ENCODE measurements at regions not wholly inside any gene's neighbourhood (a gene's known extent, or its start where the extent isn't known, plus 50 kb on each side); places are given as distances from the start of the nearest gene placed in this dataset.

GRCh38 chr15:101542306-101543025 lies 53.0 kb upstream of the PCSK6 start:
- Histone ChIP-seq H2AFZ (ENCODE audit: insufficient read depth, low read length, poor library complexity) (no peak overlapping the region), H3K4ac (ENCODE audit: low read depth, low read length) (no peak overlapping the region), H3K79me1 (ENCODE audit: low read length) (no peaks in the 10 kb centered on the region), H3K4me1 (ENCODE audit: control insufficient read depth in 1 of 2, insufficient read depth in 2 of 2, low read length in 2 of 2) (no peaks in the 10 kb centered on the region), H3K79me2 (ENCODE audit: control insufficient read depth, insufficient read depth, low read length, poor library complexity) (no peaks in the 10 kb centered on the region), H4K12ac (ENCODE audit: low read depth, low read length) (no peak overlapping the region), H3K14ac (ENCODE audit: low read length) (no peak overlapping the region), H3K18ac (ENCODE audit: low read length) (no peak overlapping the region), H3K4me3 (ENCODE audit: low read depth, low read length) (no peak overlapping the region), H3K9me3 (ENCODE audit: insufficient read depth, low read depth, low read length) (peaks cover 3% of the 10 kb centered on the region), H3K27me3 (ENCODE audit: insufficient read depth, low read length) (no peaks in the 10 kb centered on the region), H2BK12ac (ENCODE audit: low read length) (no peak overlapping the region), H3K27ac (ENCODE audit: low read depth, low read length) (no peak overlapping the region), H4K91ac (ENCODE audit: low read depth, low read length) (no peak overlapping the region), H4K8ac (ENCODE audit: low read depth, low read length) (no peak overlapping the region), H3K36me3 (ENCODE audit: control insufficient read depth in 1 of 2, insufficient read depth in 2 of 2, low read length in 2 of 2) (no peaks in the 10 kb centered on the region), H2AK5ac (ENCODE audit: low read length) (no peak overlapping the region), H2BK5ac (ENCODE audit: low read depth, low read length, poor library complexity) (no peak overlapping the region), H3K4me2 (ENCODE audit: low read length) (no peak overlapping the region), H2BK120ac (ENCODE audit: insufficient read depth, low read length, poor library complexity) (no peak overlapping the region), H3K23ac (ENCODE audit: low read length) (no peak overlapping the region), H3K9ac (ENCODE audit: low read length) (no peak overlapping the region)
- no CpG with 5 or more reads among the region's 17 CpGs for WGBS (ENCODE audit: extremely low coverage, insufficient coverage, insufficient read length)
- no peak for DNase-seq

GRCh38 chr15:101541501-101542292 lies 52.2 kb upstream of the PCSK6 start:
- peaks cover 3 to 4% of the 10 kb centered on the region in 2 experiments for H3K4me1 ChIP-seq (ENCODE audit: control insufficient read depth in 1 of 2, insufficient read depth in 2 of 2, low read length in 2 of 2)
- no peak overlapping the region for H2AFZ ChIP-seq (ENCODE audit: insufficient read depth, low read length, poor library complexity)
- no peak overlapping the region for H3K23ac ChIP-seq (ENCODE audit: low read length)
- H2BK5ac ChIP-seq (ENCODE audit: low read depth, low read length, poor library complexity): no peak overlapping the region
- WGBS (ENCODE audit: extremely low coverage, insufficient coverage, insufficient read length): no CpG with 5 or more reads among the region's 14 CpGs
- H2BK12ac ChIP-seq (ENCODE audit: low read length): no peak overlapping the region
- no peak overlapping the region for H3K9ac ChIP-seq (ENCODE audit: low read length)
- no peak overlapping the region for H3K4ac ChIP-seq (ENCODE audit: low read depth, low read length)
- no peak overlapping the region for H2BK120ac ChIP-seq (ENCODE audit: insufficient read depth, low read length, poor library complexity)
- peaks cover 3% of the 10 kb centered on the region for H3K9me3 ChIP-seq (ENCODE audit: insufficient read depth, low read depth, low read length)
- no peak overlapping the region for H4K12ac ChIP-seq (ENCODE audit: low read depth, low read length)
- no peak overlapping the region for H3K14ac ChIP-seq (ENCODE audit: low read length)
- H3K4me2 ChIP-seq (ENCODE audit: low read length): no peak overlapping the region
- H3K79me1 ChIP-seq (ENCODE audit: low read length): peaks cover 1% of the 10 kb centered on the region
- no peak overlapping the region for H3K27ac ChIP-seq (ENCODE audit: low read depth, low read length)
- no peaks in the 10 kb centered on the region for H3K36me3 ChIP-seq (ENCODE audit: control insufficient read depth in 1 of 2, insufficient read depth in 2 of 2, low read length in 2 of 2)
- no peak overlapping the region for H3K18ac ChIP-seq (ENCODE audit: low read length)
- no peak overlapping the region for H3K4me3 ChIP-seq (ENCODE audit: low read depth, low read length)
- H4K91ac ChIP-seq (ENCODE audit: low read depth, low read length): no peak overlapping the region
- no peaks in the 10 kb centered on the region for H3K79me2 ChIP-seq (ENCODE audit: control insufficient read depth, insufficient read depth, low read length, poor library complexity)
- no peak for DNase-seq
- H4K8ac ChIP-seq (ENCODE audit: low read depth, low read length): no peak overlapping the region
- H3K27me3 ChIP-seq (ENCODE audit: insufficient read depth, low read length): no peaks in the 10 kb centered on the region
- no peak overlapping the region for H2AK5ac ChIP-seq (ENCODE audit: low read length)

GRCh38 chr15:101540480-101541239 lies 51.2 kb upstream of the PCSK6 start:
- Histone ChIP-seq H3K4me3 (ENCODE audit: low read depth, low read length) (no peak overlapping the region), H3K79me1 (ENCODE audit: low read length) (peaks cover 1% of the 10 kb centered on the region), H2AFZ (ENCODE audit: insufficient read depth, low read length, poor library complexity) (no peak overlapping the region), H2BK5ac (ENCODE audit: low read depth, low read length, poor library complexity) (no peak overlapping the region), H3K14ac (ENCODE audit: low read length) (no peak overlapping the region), H4K91ac (ENCODE audit: low read depth, low read length) (no peak overlapping the region), H3K27me3 (ENCODE audit: insufficient read depth, low read length) (no peaks in the 10 kb centered on the region), H3K27ac (ENCODE audit: low read depth, low read length) (no peak overlapping the region), H3K79me2 (ENCODE audit: control insufficient read depth, insufficient read depth, low read length, poor library complexity) (no peaks in the 10 kb centered on the region), H4K12ac (ENCODE audit: low read depth, low read length) (no peak overlapping the region), H3K4me1 (ENCODE audit: control insufficient read depth in 1 of 2, insufficient read depth in 2 of 2, low read length in 2 of 2) (peaks cover 4 to 6% of the 10 kb centered on the region in 2 experiments), H4K8ac (ENCODE audit: low read depth, low read length) (no peak overlapping the region), H2AK5ac (ENCODE audit: low read length) (no peak overlapping the region), H3K36me3 (ENCODE audit: control insufficient read depth in 1 of 2, insufficient read depth in 2 of 2, low read length in 2 of 2) (no peaks in the 10 kb centered on the region), H3K9ac (ENCODE audit: low read length) (no peak overlapping the region), H2BK120ac (ENCODE audit: insufficient read depth, low read length, poor library complexity) (no peak overlapping the region), H3K4ac (ENCODE audit: low read depth, low read length) (no peak overlapping the region), H2BK12ac (ENCODE audit: low read length) (no peak overlapping the region), H3K23ac (ENCODE audit: low read length) (no peak overlapping the region), H3K18ac (ENCODE audit: low read length) (no peak overlapping the region), H3K9me3 (ENCODE audit: insufficient read depth, low read depth, low read length) (peaks cover 3% of the 10 kb centered on the region), H3K4me2 (ENCODE audit: low read length) (no peak overlapping the region)
- no CpG with 5 or more reads among the region's 10 CpGs for WGBS (ENCODE audit: extremely low coverage, insufficient coverage, insufficient read length)
- DNase-seq: no peak

- Histone ChIP-seq H3K79me1 (ENCODE audit: low read length) (peaks cover 1% of the 10 kb centered on the region), H3K9me3 (ENCODE audit: insufficient read depth, low read depth, low read length) (peaks cover 3% of the 10 kb centered on the region), H2BK120ac (ENCODE audit: insufficient read depth, low read length, poor library complexity) (no peak overlapping the region), H4K91ac (ENCODE audit: low read depth, low read length) (no peak overlapping the region), H2BK12ac (ENCODE audit: low read length) (no peak overlapping the region), H3K4me2 (ENCODE audit: low read length) (no peak overlapping the region), H3K4me1 (ENCODE audit: control insufficient read depth in 1 of 2, insufficient read depth in 2 of 2, low read length in 2 of 2) (peaks cover 5 to 6% of the 10 kb centered on the region in 2 experiments), H4K8ac (ENCODE audit: low read depth, low read length) (no peak overlapping the region), H3K23ac (ENCODE audit: low read length) (no peak overlapping the region), H3K18ac (ENCODE audit: low read length) (no peak overlapping the region), H3K27ac (ENCODE audit: low read depth, low read length) (no peak overlapping the region), H2BK5ac (ENCODE audit: low read depth, low read length, poor library complexity) (no peak overlapping the region), H2AK5ac (ENCODE audit: low read length) (no peak overlapping the region), H3K4ac (ENCODE audit: low read depth, low read length) (no peak overlapping the region), H3K79me2 (ENCODE audit: control insufficient read depth, insufficient read depth, low read length, poor library complexity) (no peaks in the 10 kb centered on the region), H4K12ac (ENCODE audit: low read depth, low read length) (no peak overlapping the region), H3K9ac (ENCODE audit: low read length) (no peak overlapping the region), H3K27me3 (ENCODE audit: insufficient read depth, low read length) (no peaks in the 10 kb centered on the region), H2AFZ (ENCODE audit: insufficient read depth, low read length, poor library complexity) (no peak overlapping the region), H3K14ac (ENCODE audit: low read length) (no peak overlapping the region), H3K36me3 (ENCODE audit: control insufficient read depth in 1 of 2, insufficient read depth in 2 of 2, low read length in 2 of 2) (no peaks in the 10 kb centered on the region), H3K4me3 (ENCODE audit: low read depth, low read length) (no peak overlapping the region)
- DNase-seq: no peak
- WGBS (ENCODE audit: extremely low coverage, insufficient coverage, insufficient read length): no CpG with 5 or more reads among the region's 7 CpGs
Observed at GRCh38 chr15:101539930-101540329, 50.4 kb upstream of the PCSK6 start.
